RWPE1 (cell line): ENCODE measurements at regions not wholly inside any gene's neighbourhood (a gene's known extent, or its start where the extent isn't known, plus 50 kb on each side); places are given as distances from the start of the nearest gene placed in this dataset.

ENCODE experiments used
- CTCF ChIA-PET: fragments of 350-600 bp; sonication (Branson Sonifier 250); formaldehyde crosslinking; extraction: SDS; loops from one replicate; lab custom pipeline; 2021; lab: Yijun Ruan, JAX
- POLR2A ChIA-PET: fragments of 400-600 bp; formaldehyde crosslinking; extraction: SDS; loops from one replicate; lab custom pipeline; 2020; ENCODE audit warnings: antibody characterized with exemption; ENCODE audit not compliant: low non-redundant PET; lab: Yijun Ruan, JAX
- DNase-seq: peaks from one replicate; pipeline ENCODE4 v3.0.0; 2012; ENCODE audit warnings: low spot score
- H3K27ac ChIP-seq: fragments of 450-650 bp; 2 replicates; pipeline ENCODE4 v1.5.1; 2017
- CTCF ChIP-seq: fragments of 450-650 bp; conservative IDR thresholded peaks from 2 replicates; pipeline ENCODE4 v1.5.1; 2017; ENCODE audit warnings: low read depth, mild to moderate bottlenecking

GRCh38 chr3:110074095-110074494 lies 736.7 kb upstream of the DPPA4 start:
- POLR2A ChIA-PET, result no interaction called here

GRCh38 chr3:110077093-110077492 lies 739.7 kb upstream of the DPPA4 start:
- no peak overlapping the region for H3K27ac ChIP-seq
- TF ChIP-seq CTCF, result no peak
- POLR2A ChIA-PET, result no interaction called here
- no peak for DNase-seq
- CTCF ChIA-PET, result no interaction called here

More at GRCh38 chr3:110074095-110074494, 736.7 kb upstream of the DPPA4 start:
- H3K27ac ChIP-seq, result no peak overlapping the region
- no peak for DNase-seq
- CTCF ChIA-PET, result no interaction called here
- TF ChIP-seq CTCF, result no peak

GRCh38 chr3:110093411-110093810 lies 756.1 kb upstream of the DPPA4 start:
- POLR2A ChIA-PET, result no interaction called here
- CTCF ChIA-PET, result no interaction called here
- no peak for TF ChIP-seq CTCF

GRCh38 chr3:110093812-110094401 lies 756.6 kb upstream of the DPPA4 start:
- ChIA-PET CTCF (no interaction called here), POLR2A (no interaction called here)
- H3K27ac ChIP-seq, result no peak overlapping the region
- TF ChIP-seq CTCF, result no peak
- no peak for DNase-seq

More at GRCh38 chr3:110093411-110093810, 756.1 kb upstream of the DPPA4 start:
- H3K27ac ChIP-seq, result no peak overlapping the region
- no peak for DNase-seq

GRCh38 chr3:110099711-110100110 lies 762.4 kb upstream of the DPPA4 start:
- CTCF ChIA-PET, result no interaction called here
- H3K27ac ChIP-seq, result no peak overlapping the region
- POLR2A ChIA-PET, result no interaction called here
- no peak for TF ChIP-seq CTCF
- DNase-seq, result no peak

- DNase-seq, result no peak
- CTCF ChIA-PET, result no interaction called here
- H3K27ac ChIP-seq, result no peak overlapping the region
- POLR2A ChIA-PET, result no interaction called here
- no peak for TF ChIP-seq CTCF
These were observed 764.0 kb upstream of the DPPA4 start for GRCh38 chr3:110101361-110101760.
